OCI-LY3 (cell line): ENCODE measurements at regions not wholly inside any gene's neighbourhood (a gene's known extent, or its start where the extent isn't known, plus 50 kb on each side); places are given as distances from the start of the nearest gene placed in this dataset.

Experiments used
- H2AFZ ChIP-seq: fragments of 200-600, 300-600 bp; shearing (Covaris generic); 2 replicates; pipeline ENCODE4 v1.6.0; 2014; ENCODE audit warnings: antibody characterized with exemption, low read depth, low read length
- H3K27ac ChIP-seq: fragments of 200-600, 300-600 bp; sonication (generic); 2 replicates; pipeline ENCODE4 v1.5.1; 2014; ENCODE audit warnings: mild to moderate bottlenecking, low read length, moderate library complexity, mixed read lengths
- H3K27me3 ChIP-seq: fragments of 200-600, 300-600 bp; sonication (generic); 2 replicates; pipeline ENCODE4 v1.6.1; 2014; ENCODE audit warnings: low read depth, low read length, mixed read lengths
- H3K36me3 ChIP-seq: fragments of 200-600, 300-600 bp; sonication (generic); replicated peaks from 2 replicates; pipeline ENCODE3; 2014; ENCODE audit warnings: low read depth, low read length, mixed read lengths
- H3K4me1 ChIP-seq: fragments of 300-600, 200-600 bp; sonication (generic); 2 replicates; pipeline ENCODE4 v1.6.1; 2014; ENCODE audit warnings: low read length, mixed read lengths
- H3K4me2 ChIP-seq: fragments of 200-600, 300-600 bp; sonication (generic); 2 replicates; pipeline ENCODE4 v1.6.1; 2014; ENCODE audit warnings: low read length, mixed read lengths
- H3K4me3 ChIP-seq: fragments of 300-600, 200-600 bp; sonication (generic); 2 replicates; pipeline ENCODE4 v1.5.1; 2014; ENCODE audit warnings: antibody characterized with exemption, mild to moderate bottlenecking, low read length, moderate library complexity
- H3K79me2 ChIP-seq: fragments of 300-600, 200-600 bp; shearing (Covaris generic); 2 replicates; pipeline ENCODE4 v1.6.1; 2014; ENCODE audit warnings: mild to moderate bottlenecking, low read length, mixed read lengths
- H3K9ac ChIP-seq: fragments of 300-600, 200-600 bp; shearing (Covaris generic); 2 replicates; pipeline ENCODE4 v1.6.0; 2014; ENCODE audit warnings: mild to moderate bottlenecking, low read length, moderate library complexity
- H3K9me3 ChIP-seq: fragments of 200-600, 300-600 bp; shearing (Covaris generic); 2 replicates; pipeline ENCODE4 v1.6.1; 2014; ENCODE audit warnings: low read length, mixed read lengths; ENCODE audit not compliant: insufficient read depth
- H4K20me1 ChIP-seq: fragments of 200-600, 300-600 bp; sonication (generic); 2 replicates; pipeline ENCODE4 v1.6.1; 2016; ENCODE audit warnings: low read length, mixed read lengths; ENCODE audit not compliant: insufficient read depth
- EZH2phosphoT487 ChIP-seq: fragments of 200-600 bp; shearing (Covaris generic); IDR thresholded peaks from 2 replicates; pipeline ENCODE4 v1.6.1; 2018; ENCODE audit warnings: antibody characterized with exemption, mixed run types, low read depth
- TF ChIP-seq, protein P1 (sequence below): fragments of 200-600, 300-600 bp; sonication (generic); IDR thresholded peaks from 2 replicates; pipeline ENCODE4 v1.5.1; 2014; ENCODE audit warnings: antibody characterized with exemption, low read length, low read depth

DNA sequence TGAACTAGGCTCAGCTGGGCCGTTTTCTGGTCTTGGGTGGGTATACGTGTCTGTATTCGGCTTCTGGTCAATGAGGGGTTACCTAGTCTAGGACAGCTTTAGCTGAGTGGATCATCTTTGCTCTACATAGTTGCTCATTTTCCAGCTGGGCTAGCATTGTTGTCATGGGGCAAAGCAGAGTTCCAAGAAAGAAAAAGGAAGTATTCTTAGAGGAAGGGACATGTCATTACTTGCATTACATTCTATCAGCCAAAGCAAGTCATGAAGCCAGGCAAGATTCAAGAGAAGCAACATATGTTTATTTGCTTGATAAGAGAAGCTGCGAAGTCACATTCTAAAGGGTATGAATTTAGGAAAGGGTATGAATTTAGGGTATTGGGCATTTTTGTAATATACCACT is 396.5 kb downstream of the ZNF608 start:
- Histone ChIP-seq H3K27me3 (no peaks in the 10 kb centered on the region), H3K9ac (no peak overlapping the region), H3K27ac (no peak overlapping the region), H3K36me3 (no peaks in the 10 kb centered on the region), H3K4me3 (no peak overlapping the region), H4K20me1 (no peaks in the 10 kb centered on the region), H3K79me2 (no peaks in the 10 kb centered on the region), H3K4me2 (no peak overlapping the region), H3K4me1 (no peaks in the 10 kb centered on the region), H3K9me3 (no peaks in the 10 kb centered on the region), H2AFZ (no peak overlapping the region)
- TF ChIP-seq EZH2phosphoT487, result no peak
- TF ChIP-seq, protein P1, sequence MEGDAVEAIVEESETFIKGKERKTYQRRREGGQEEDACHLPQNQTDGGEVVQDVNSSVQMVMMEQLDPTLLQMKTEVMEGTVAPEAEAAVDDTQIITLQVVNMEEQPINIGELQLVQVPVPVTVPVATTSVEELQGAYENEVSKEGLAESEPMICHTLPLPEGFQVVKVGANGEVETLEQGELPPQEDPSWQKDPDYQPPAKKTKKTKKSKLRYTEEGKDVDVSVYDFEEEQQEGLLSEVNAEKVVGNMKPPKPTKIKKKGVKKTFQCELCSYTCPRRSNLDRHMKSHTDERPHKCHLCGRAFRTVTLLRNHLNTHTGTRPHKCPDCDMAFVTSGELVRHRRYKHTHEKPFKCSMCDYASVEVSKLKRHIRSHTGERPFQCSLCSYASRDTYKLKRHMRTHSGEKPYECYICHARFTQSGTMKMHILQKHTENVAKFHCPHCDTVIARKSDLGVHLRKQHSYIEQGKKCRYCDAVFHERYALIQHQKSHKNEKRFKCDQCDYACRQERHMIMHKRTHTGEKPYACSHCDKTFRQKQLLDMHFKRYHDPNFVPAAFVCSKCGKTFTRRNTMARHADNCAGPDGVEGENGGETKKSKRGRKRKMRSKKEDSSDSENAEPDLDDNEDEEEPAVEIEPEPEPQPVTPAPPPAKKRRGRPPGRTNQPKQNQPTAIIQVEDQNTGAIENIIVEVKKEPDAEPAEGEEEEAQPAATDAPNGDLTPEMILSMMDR, result no peak

DNA sequence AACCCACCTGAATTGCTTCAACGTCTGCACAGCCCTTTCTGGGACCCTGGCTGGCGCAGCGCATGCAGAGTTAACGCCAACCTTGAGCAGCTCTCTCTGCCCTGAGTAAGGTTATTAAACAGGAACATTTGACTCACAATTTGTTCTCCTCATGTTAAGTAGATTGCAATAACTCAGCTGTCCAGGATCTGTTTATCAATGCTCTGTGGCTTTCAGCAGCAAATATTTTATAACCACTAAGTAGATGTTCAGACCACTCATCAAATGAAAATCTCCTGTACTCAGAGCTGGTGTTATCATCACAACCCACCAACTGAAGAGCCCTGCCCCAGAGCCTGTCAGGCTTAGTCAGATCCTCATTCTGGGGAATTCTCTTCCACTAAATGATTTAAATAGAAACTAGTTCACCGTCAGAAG is 403.0 kb downstream of the ZNF608 start:
- H3K4me3 ChIP-seq, result no peak overlapping the region
- H3K36me3 ChIP-seq, result no peaks in the 10 kb centered on the region
- H3K4me1 ChIP-seq, result peaks cover 21% of the 10 kb centered on the region

DNA sequence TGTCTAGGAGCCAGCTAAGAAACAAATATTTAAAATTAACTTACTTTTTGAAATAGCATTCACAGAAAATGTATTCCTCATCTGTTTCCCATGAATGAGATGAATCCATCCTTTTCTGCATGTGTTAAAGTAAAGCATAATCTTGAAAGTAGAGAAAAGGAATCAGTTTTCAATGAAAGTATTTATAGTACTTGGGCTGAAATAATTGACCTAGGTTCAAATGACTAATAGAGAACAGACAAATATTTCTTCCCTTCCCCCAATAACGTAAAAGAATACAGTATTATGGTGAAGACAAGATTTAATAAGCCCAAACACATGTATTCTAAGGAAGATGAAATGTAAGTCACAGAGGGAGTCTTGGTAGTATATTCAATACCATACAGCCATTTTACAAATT is 403.5 kb downstream of the ZNF608 start:
- no peak overlapping the region for H3K4me2 ChIP-seq
- no peaks in the 10 kb centered on the region for H3K27me3 ChIP-seq

More for the DNA sequence above, 403.0 kb downstream of the ZNF608 start:
- Histone ChIP-seq H3K27ac (no peak overlapping the region), H3K79me2 (no peaks in the 10 kb centered on the region), H2AFZ (no peak overlapping the region), H4K20me1 (no peaks in the 10 kb centered on the region), H3K9me3 (no peaks in the 10 kb centered on the region), H3K27me3 (no peaks in the 10 kb centered on the region), H3K4me2 (peak overlapping the region; percentile 34; the same call in 1 of the 2 replicates), H3K9ac (no peak overlapping the region)
- TF ChIP-seq, protein P1, result no peak
- TF ChIP-seq EZH2phosphoT487, result no peak

DNA sequence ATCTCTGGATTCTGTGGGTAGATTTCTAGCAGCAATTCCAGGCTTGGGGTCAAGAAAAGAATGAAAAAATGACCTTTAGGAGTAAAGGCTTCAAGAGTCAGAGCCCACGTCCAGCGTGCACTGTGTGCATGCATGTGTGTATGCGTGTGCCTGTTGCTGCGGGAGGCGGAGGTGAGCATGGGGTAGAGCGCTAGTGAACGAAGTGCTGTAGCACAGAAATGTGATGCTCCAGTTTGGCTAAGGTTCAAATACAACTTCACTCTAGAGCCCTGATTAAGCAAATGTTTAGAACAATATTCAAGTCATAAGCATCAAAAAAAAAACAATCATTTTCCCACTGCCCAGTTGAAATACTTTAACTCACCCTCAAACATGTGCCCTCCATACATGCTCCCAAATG is 403.9 kb downstream of the ZNF608 start:
- Histone ChIP-seq H4K20me1 (no peaks in the 10 kb centered on the region), H3K4me2 (no peak overlapping the region), H3K9ac (no peak overlapping the region), H3K4me3 (no peak overlapping the region), H3K9me3 (no peaks in the 10 kb centered on the region), H2AFZ (no peak overlapping the region), H3K27me3 (no peaks in the 10 kb centered on the region), H3K27ac (no peak overlapping the region), H3K36me3 (no peaks in the 10 kb centered on the region), H3K79me2 (no peaks in the 10 kb centered on the region), H3K4me1 (peaks cover 21% of the 10 kb centered on the region)
- no peak for TF ChIP-seq EZH2phosphoT487
- TF ChIP-seq, protein P1, result no peak

More for the DNA sequence above, 403.5 kb downstream of the ZNF608 start:
- no peaks in the 10 kb centered on the region for H3K79me2 ChIP-seq
- H3K27ac ChIP-seq, result no peak overlapping the region
- H3K9ac ChIP-seq, result no peak overlapping the region
- H3K4me3 ChIP-seq, result no peak overlapping the region
- TF ChIP-seq, protein P1, result no peak
- TF ChIP-seq EZH2phosphoT487, result no peak
- H3K36me3 ChIP-seq, result no peaks in the 10 kb centered on the region
- no peaks in the 10 kb centered on the region for H3K9me3 ChIP-seq
- no peaks in the 10 kb centered on the region for H4K20me1 ChIP-seq
- peaks cover 21% of the 10 kb centered on the region for H3K4me1 ChIP-seq
- no peak overlapping the region for H2AFZ ChIP-seq
